ENCODE measurements at regions not wholly inside any gene's neighbourhood (a gene's known extent, or its start where the extent isn't known, plus 50 kb on each side); places are given as distances from the start of the nearest gene placed in this dataset.
"Not testable (repeated sequence)": the region's sequence is repeated elsewhere in the genome, so short reads cannot be mapped to it uniquely, and the experiment has no call there.

- not testable (repeated sequence) for DNase-seq
Measured at GRCh38 chr4:3967204-3967603, 201.0 kb downstream of the ADRA2C start.

GRCh38 chr4:3972626-3973025, 206.4 kb downstream of the ADRA2C start:
- DNase-seq: not testable (repeated sequence)

- not testable (repeated sequence) for DNase-seq
Measured at GRCh38 chr4:3973581-3974200, 207.5 kb downstream of the ADRA2C start.

GRCh38 chr4:3983518-3984125, 217.4 kb downstream of the ADRA2C start:
- DNase-seq: peak; percentile 22

- DNase-seq: not testable (repeated sequence)
Measured at GRCh38 chr4:3984796-3985195, 218.6 kb downstream of the ADRA2C start.

GRCh38 chr4:3986412-3986811, 220.2 kb downstream of the ADRA2C start:
- DNase-seq: not testable (repeated sequence)

GRCh38 chr4:3997386-3997785, 229.3 kb downstream of the OTOP1 start:
- DNase-seq: not testable (repeated sequence)

DNA sequence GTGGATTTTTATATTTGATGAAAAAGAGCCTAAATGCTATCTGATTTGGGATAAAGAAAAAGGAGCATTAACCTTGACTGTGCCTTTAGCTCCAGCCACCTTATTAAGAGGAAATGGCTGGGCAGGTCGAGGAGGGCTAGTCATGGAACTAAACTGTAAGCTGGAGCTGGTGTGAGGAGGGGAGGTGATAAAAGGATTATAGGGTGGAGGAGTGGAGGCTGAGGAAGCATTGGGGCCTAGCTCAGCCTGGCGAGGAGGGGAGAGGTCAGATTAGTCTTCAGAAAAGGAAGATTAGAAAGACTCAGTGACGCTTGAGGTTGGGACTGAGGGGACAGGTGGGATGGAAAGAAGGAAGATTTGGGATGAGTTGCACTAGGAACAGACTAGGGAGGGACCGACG, 222.7 kb downstream of the OTOP1 start:
- not testable (repeated sequence) for DNase-seq

GRCh38 chr4:4004702-4005101, 222.0 kb downstream of the OTOP1 start:
- DNase-seq: not testable (repeated sequence)

DNA sequence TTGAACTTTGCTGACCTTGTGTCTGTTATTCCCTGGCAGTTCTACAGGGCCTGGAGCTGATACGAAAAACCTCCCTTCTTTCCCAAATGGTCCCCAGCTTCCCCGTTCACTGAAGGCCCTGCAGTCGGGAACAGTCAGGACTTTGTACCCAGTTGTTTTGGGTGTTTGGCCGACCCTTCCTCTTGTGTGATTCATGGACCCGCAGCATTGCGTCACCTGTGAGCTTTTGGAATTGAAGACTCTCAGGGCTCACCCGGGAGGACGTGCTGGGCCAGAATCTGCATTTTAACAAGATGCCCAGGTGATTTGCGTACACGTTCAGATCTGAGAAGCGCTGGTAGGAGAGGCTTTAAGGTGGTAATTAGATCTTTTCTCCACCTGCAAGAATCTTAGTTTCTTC, 220.4 kb downstream of the OTOP1 start:
- not testable (repeated sequence) for DNase-seq

GRCh38 chr4:4019071-4019470, 207.7 kb downstream of the OTOP1 start:
- peak; percentile 2 for DNase-seq

GRCh38 chr4:4021161-4021560, 205.6 kb downstream of the OTOP1 start:
- DNase-seq: not testable (repeated sequence)

DNA sequence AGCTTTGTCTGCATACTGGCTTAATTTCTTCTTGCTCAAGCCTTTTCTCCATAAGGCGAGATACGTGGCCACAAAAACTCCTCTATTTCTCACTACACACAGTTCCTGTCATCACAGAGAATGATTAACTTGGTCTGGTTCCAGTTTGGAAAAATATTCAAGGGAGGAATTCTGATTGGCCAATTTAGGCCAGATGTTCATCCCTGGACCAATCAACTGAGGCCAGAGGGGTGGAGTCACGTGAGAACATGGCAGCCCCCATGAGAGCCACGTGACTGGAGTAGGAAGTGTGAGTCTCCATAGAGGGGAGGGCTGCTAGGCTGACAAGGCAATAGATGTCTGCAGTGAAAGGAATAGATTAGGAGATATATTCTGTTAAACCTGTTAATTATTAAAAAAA, 200.0 kb downstream of the OTOP1 start:
- peak; percentile 4 for DNase-seq

DNA sequence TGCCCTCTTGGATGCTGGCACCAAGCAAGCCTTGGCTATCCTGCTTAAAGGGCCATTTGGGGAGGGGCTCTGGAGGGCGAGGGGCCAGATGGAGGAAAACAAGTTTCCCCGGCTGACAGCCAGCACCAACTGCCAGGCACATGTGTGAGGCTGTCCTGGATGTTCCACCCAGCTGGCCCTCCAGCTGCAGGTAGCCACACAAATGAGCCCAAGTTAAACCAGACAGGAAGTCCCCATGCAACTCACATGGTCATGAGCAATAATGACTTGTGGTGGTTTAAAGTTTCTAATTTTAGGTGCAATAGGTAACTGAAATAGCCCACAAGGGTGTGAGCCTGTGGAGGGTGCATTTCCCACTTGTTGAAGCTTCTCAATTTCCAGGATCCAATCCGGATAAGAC, 198.0 kb downstream of the OTOP1 start:
- not testable (repeated sequence) for DNase-seq

DNA sequence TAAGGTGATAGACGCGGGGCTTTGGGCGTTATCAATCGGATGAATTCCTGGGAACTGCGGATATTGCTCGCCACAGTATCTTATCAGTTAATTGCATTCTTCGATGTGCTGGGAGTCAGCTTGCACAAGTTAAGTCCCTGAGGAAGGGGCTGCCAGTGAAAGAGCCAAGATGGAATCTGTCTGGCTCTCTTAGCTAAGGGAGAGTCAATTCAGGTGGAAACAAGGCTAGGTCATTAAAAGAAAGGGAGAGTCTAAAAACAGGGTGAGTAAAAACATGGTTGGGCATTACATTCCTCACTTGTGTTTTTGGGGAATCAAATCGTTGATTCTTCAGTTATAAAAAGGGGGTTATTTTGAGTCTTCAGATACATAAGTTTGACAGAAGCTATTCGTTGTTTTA, 196.2 kb downstream of the OTOP1 start:
- DNase-seq: not testable (repeated sequence)

GRCh38 chr4:4031446-4032135, 195.1 kb downstream of the OTOP1 start:
- not testable (repeated sequence) for DNase-seq

DNA sequence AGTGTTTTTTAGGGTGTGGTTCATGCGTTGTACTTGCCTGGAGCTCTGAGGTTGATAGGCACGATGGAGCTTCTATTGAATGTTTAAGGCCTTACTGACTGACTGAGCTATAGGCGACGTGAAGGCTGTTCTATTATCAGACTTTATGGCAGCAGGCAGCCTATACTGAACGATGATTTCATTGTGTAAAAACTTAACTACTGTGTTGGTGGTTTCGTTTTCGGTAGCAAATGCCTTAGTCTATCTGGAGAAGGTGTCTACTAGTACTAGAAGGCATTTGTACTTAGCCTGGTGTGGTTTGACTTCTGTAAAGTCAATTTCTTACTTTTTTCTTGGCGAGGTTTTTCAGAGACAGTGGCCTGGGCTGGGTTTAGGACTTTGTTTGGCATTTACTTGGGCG, 194.4 kb downstream of the OTOP1 start:
- not testable (repeated sequence) for DNase-seq

- DNase-seq: not testable (repeated sequence)
Measured at GRCh38 chr4:4032801-4033605, 193.7 kb downstream of the OTOP1 start.

DNA sequence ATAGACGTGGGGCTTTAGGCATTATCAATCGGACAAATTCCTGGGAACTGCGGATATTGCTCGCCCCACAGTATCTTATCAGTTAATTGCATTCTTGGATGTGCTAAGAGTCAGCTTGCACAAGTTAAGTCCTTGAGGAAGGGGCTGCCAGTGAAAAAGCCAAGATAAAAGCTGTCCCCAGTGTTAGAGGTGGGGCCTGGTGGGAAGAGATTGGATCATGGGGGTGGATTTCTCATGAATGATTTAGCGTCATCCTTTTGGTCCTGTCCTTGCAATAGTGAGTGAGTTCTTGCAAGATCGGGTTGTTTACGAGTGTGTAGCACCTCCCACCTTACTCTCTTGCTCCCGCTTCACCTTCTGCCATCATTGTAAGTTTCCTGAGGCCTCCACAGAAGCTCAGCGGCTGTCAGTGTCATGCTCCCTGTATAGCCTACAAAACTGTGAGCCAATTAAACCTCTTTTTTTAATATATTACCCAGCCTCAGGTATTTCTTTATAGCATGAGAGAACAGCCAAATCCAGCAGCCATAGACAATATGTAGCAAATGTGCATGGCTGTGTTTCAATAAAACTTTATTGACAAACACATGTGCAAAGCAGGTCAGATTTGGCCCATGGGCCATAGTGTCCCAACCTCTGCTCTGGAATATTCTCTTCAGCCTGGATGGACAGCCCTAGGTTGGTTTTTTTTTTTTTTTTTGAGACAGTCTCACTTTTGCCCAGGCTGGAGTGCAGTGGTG, 189.2 kb downstream of the OTOP1 start:
- DNase-seq: not testable (repeated sequence)

DNA sequence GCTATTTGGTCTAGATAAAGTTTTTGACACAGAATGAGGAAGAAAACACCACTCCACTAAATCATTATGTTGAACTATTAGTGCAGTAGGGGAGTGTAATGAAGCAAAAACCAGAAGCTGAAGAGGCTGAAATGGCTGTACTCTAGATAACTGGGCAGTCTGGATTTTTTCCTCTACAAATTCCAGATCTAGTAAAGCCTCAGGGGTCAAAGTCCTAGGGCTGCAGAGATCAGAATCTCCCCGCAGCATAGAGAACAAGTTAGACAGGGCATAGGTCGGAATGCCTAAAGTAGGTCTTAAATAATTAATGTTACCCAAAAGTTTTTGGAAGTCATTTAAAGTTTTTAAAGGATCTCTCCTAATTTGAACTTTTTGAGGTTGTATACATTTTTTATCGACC, 180.9 kb downstream of the OTOP1 start:
- DNase-seq: not testable (repeated sequence)

GRCh38 chr4:4046686-4047085, 180.0 kb downstream of the OTOP1 start:
- not testable (repeated sequence) for DNase-seq

DNA sequence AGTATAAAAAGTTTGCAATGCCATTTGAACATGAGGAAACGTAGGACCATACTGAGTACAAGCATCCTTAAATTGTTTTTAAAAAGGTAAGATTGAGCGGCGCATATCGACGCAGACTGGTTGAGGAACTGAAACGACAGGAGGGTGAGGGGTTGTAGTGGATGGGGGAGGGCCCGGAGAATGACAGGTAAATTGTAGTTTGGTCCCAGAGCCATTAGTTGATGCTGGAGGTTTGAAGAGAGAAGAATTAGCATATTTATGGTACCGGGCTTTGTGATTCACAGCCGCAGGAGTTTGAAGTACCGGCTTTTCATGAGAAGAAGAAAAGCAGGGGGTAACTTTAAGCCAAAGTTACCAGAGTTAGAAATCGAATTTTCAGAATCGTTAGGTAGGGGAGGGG, 179.5 kb downstream of the OTOP1 start:
- not testable (repeated sequence) for DNase-seq
